GM12891 (cell line): ENCODE measurements at regions not wholly inside any gene's neighbourhood (a gene's known extent, or its start where the extent isn't known, plus 50 kb on each side); places are given as distances from the start of the nearest gene placed in this dataset.

Source experiments
- PAX5 ChIP-seq: IDR thresholded peaks from 2 replicates; pipeline ENCODE4 v1.6.1; 2011; ENCODE audit warnings: low read length, moderate library complexity, mild to moderate bottlenecking; ENCODE audit not compliant: insufficient read depth, severe bottlenecking
- POLR2A ChIP-seq: IDR thresholded peaks from 2 replicates; pipeline ENCODE4 v1.6.1; 2011; ENCODE audit warnings: low read depth, low read length, control low read depth
- POLR2AphosphoS5 ChIP-seq: IDR thresholded peaks from 2 replicates; pipeline ENCODE4 v1.6.1; 2011; ENCODE audit warnings: low read depth, low read length, control low read depth
- TAF1 ChIP-seq: IDR thresholded peaks from 2 replicates; pipeline ENCODE4 v1.6.1; 2011; ENCODE audit warnings: low read depth, low read length, control low read depth

- TF ChIP-seq PAX5 (no peak), POLR2A (no peak), TAF1 (no peak), POLR2AphosphoS5 (no peak)
These were observed 191.0 kb downstream of the NDUFA10 start for GRCh38 chr2:239834143-239834542.
